ENCODE measurements at regions not wholly inside any gene's neighbourhood (a gene's known extent, or its start where the extent isn't known, plus 50 kb on each side); places are given as distances from the start of the nearest gene placed in this dataset.

DNA sequence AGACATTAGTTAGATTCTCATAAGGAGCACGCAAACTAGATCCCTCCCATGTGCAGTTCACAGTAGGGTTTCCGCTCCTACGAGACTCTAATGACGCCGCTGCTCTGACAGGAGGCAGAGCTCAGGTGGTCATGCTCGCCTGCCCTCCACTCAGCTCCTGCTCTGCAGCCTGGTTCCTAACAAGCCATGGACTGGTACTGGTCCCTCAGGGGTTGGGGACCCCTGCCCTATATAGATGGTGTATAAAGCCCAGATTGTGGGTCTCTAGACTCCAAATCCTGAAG is 52.1 kb upstream of the LYRM9 start:
- no CpG with 5 or more reads among the region's 6 CpGs for WGBS (ENCODE audit: extremely low coverage, insufficient read length, low lambda C conversion rate)
- H3K4me3 Mint-ChIP-seq, result no peak overlapping the region

More for the DNA sequence above, 52.1 kb upstream of the LYRM9 start:
- Histone ChIP-seq H3K9ac (ENCODE audit: extremely low read depth, insufficient read length, low read length) (no peak overlapping the region), H3K9me3 (ENCODE audit: control insufficient read depth, low read depth, low read length) (no peaks in the 10 kb centered on the region), H2AK5ac (ENCODE audit: insufficient read length, low read length) (no peak overlapping the region), H3T11ph (ENCODE audit: low read length) (no peak overlapping the region), H4K20me1 (ENCODE audit: control insufficient read depth, insufficient read depth, insufficient read length) (no peaks in the 10 kb centered on the region), H3K56ac (ENCODE audit: insufficient read length, low read depth, low read length) (no peak overlapping the region), H4K5ac (ENCODE audit: insufficient read length, low read depth, low read length) (no peak overlapping the region), H3K23me2 (ENCODE audit: insufficient read length, low read depth, low read length, poor library complexity, severe bottlenecking) (no peaks in the 10 kb centered on the region), H2BK15ac (ENCODE audit: low read depth, low read length) (no peak overlapping the region), H2BK5ac (ENCODE audit: insufficient read length, low read length) (peak overlapping the region; percentile 16), H2BK20ac (ENCODE audit: low read depth, low read length, poor library complexity, severe bottlenecking) (no peak overlapping the region), H3K27me3 (ENCODE audit: insufficient read depth, low read length) (no peaks in the 10 kb centered on the region), H3K4me1 (ENCODE audit: insufficient read depth, low read length) (peaks cover 1% of the 10 kb centered on the region; the same call in 1 of the 2 replicates), H3K4me2 (ENCODE audit: insufficient read depth, insufficient read length, low read length) (no peak overlapping the region), H3K14ac (ENCODE audit: insufficient read depth, low read length) (peak overlapping the region; percentile 78; the same call in 1 of the 2 replicates), H4K91ac (ENCODE audit: insufficient read length, low read depth, low read length) (peak overlapping the region; percentile 67), H2AFZ (ENCODE audit: low read length) (no peak overlapping the region), H2BK12ac (ENCODE audit: insufficient read length, low read depth, low read length) (peak overlapping the region; percentile 42), H4K8ac (replicated peaks; ENCODE audit: insufficient read length, low read depth, low read length) (no peak overlapping the region), H2BK120ac (ENCODE audit: low read depth, low read length, poor library complexity, severe bottlenecking) (no peak overlapping the region), H3K18ac (ENCODE audit: insufficient read length, low read depth, low read length) (peak overlapping the region; percentile 86), H3K79me2 (ENCODE audit: insufficient read depth, low read length) (no peaks in the 10 kb centered on the region), H3K27ac (ENCODE audit: insufficient read length, low read depth, low read length) (no peak overlapping the region), H3K23ac (ENCODE audit: insufficient read length, low read depth, low read length) (no peak overlapping the region), H3K4ac (ENCODE audit: low read depth, low read length) (no peak overlapping the region), H3K79me1 (ENCODE audit: insufficient read depth, low read depth, low read length, poor library complexity, severe bottlenecking) (no peaks in the 10 kb centered on the region)
- no peak for TF ChIP-seq CTCF (conservative IDR thresholded peaks at IDR 0.05)
- peaks cover 4% of the 10 kb centered on the region for H3K27me3 Mint-ChIP-seq (ENCODE audit: low read depth)
- DNase-seq, result no peak
- H3K9me3 Mint-ChIP-seq, result peaks cover 0 to 4% of the 10 kb centered on the region in 2 experiments; a peak in 4 of 5 replicates
- peaks cover 31 to 34% of the 10 kb centered on the region in 2 experiments for H3K4me1 Mint-ChIP-seq
- H3K36me3 Mint-ChIP-seq (ENCODE audit: insufficient read depth in 1 of 3, low read depth in 3 of 3), result no peaks in the 10 kb centered on the region
- H3K27ac Mint-ChIP-seq, result no peak overlapping the region

Data from H9 (cell line).